Upper lobe of left lung (tissue), 6 donors: ENCODE measurements at regions not wholly inside any gene's neighbourhood (a gene's known extent, or its start where the extent isn't known, plus 50 kb on each side); places are given as distances from the start of the nearest gene placed in this dataset.

ENCODE experiments used
- ATAC-seq, 2 donors: fragments of 200-7000 bp; cut with Tn5 transposase; one replicate each; pipeline ENCODE4 v1.9.1; 2022; ENCODE audit warnings: mild to moderate bottlenecking in 2 of 2, moderate library complexity in 2 of 2; ENCODE audit not compliant: low FRiP score in 2 of 2
- DNase-seq, 2 donors: peaks; one replicate each; pipeline ENCODE4 v3.0.0-alpha.2; 2019 to 2020
- H3K27ac ChIP-seq, 4 donors: fragments of 200-600 bp; sonication (generic); one replicate each; pipeline ENCODE4 v1.5.1; 2016 to 2019
- H3K27me3 ChIP-seq, 4 donors: fragments of 200-600 bp; sonication (generic); one replicate each; pipeline ENCODE4 v1.5.1; 2017 to 2019
- H3K36me3 ChIP-seq, 4 donors: fragments of 200-600 bp; sonication (generic); one replicate each; pipeline ENCODE4 v1.5.1; 2016 to 2019
- H3K4me1 ChIP-seq, 4 donors: fragments of 200-600 bp; sonication (generic); one replicate each; pipeline ENCODE4 v1.5.1; 2018 to 2019
- H3K4me3 ChIP-seq, 4 donors: fragments of 200-600 bp; sonication (generic); one replicate each; pipeline ENCODE4 v1.5.1; 2017 to 2019; ENCODE audit warnings: mild to moderate bottlenecking in 2 of 4, moderate library complexity in 1 of 4
- H3K9me3 ChIP-seq, 4 donors: fragments of 200-600 bp; sonication (generic); one replicate each; pipeline ENCODE4 v1.5.1; 2018 to 2019
- CTCF ChIP-seq, 6 experiments: fragments of 450-650 bp in 4 of 6; fragments of 200-600 bp in 2 of 6; sonication (generic) in 2 of 6; IDR thresholded peaks; one replicate each; pipeline ENCODE4 v1.5.1; 2016 to 2019; ENCODE audit warnings: antibody characterized with exemption in 6 of 6
- EP300 ChIP-seq, 4 donors: sonication (generic); formaldehyde crosslinking; IDR thresholded peaks; one replicate each; pipeline ENCODE4 v1.5.1; 2017; ENCODE audit warnings: antibody characterized with exemption in 4 of 4, control low read depth in 2 of 4
- POLR2A ChIP-seq, 4 donors: fragments of 450-650 bp; IDR thresholded peaks; one replicate each; pipeline ENCODE4 v1.5.1; 2016 to 2017; ENCODE audit warnings: antibody characterized with exemption in 4 of 4, mild to moderate bottlenecking in 2 of 4
- POLR2AphosphoS5 ChIP-seq, 2 donors: sonication (generic); formaldehyde crosslinking; IDR thresholded peaks; one replicate each; pipeline ENCODE4 v1.5.1; 2017; ENCODE audit warnings: antibody characterized with exemption in 2 of 2
- WGBS, 2 donors: methylation state at CpG; one replicate each; pipeline ENCODE4 v1.1.5; 2017 to 2018; 5-methylcytosine and 5-hydroxymethylcytosine counted together
- donor health status: DM: no; HTN: no; CAD: no; lungs with moderate emphysema.
- donor health status: DM: no; HTN: yes; CAD: no; lungs with severe emphysema.

- H3K9me3 ChIP-seq: no peaks in the 10 kb centered on the region
- WGBS, 2 donors: 35 to 48% methylated on average over 4 of the region's 4 CpGs
- TF ChIP-seq CTCF (IDR thresholded peaks at IDR 0.05) (no peak), POLR2A (IDR thresholded peaks at IDR 0.05) (no peak), POLR2AphosphoS5 (IDR thresholded peaks at IDR 0.05) (no peak)
Observed at GRCh38 chr7:89770161-89770560, 384.1 kb upstream of the STEAP1 start.

GRCh38 chr7:89771003-89771636 is 383.1 kb upstream of the STEAP1 start:
- ATAC-seq (no peak), DNase-seq (no peak)
- H3K36me3 ChIP-seq: no peaks in the 10 kb centered on the region
- H3K27me3 ChIP-seq: no peaks in the 10 kb centered on the region
- WGBS, 2 donors: 63 to 64% methylated on average over 3 of the region's 3 CpGs
- no peaks in the 10 kb centered on the region for H3K4me1 ChIP-seq
- TF ChIP-seq EP300 (IDR thresholded peaks at IDR 0.05) (no peak), POLR2AphosphoS5 (IDR thresholded peaks at IDR 0.05) (no peak), CTCF (IDR thresholded peaks at IDR 0.05) (no peak)
- H3K9me3 ChIP-seq: no peaks in the 10 kb centered on the region
- no peak overlapping the region for H3K4me3 ChIP-seq
- no peak overlapping the region for H3K27ac ChIP-seq

More at GRCh38 chr7:89770161-89770560, 384.1 kb upstream of the STEAP1 start:
- H3K4me1 ChIP-seq: no peaks in the 10 kb centered on the region
- H3K27me3 ChIP-seq: no peaks in the 10 kb centered on the region
- H3K4me3 ChIP-seq: no peak overlapping the region
- ATAC-seq: no peak
- DNase-seq: no peak
- no peak overlapping the region for H3K27ac ChIP-seq
- no peaks in the 10 kb centered on the region for H3K36me3 ChIP-seq

GRCh38 chr7:89772276-89772675 is 382.0 kb upstream of the STEAP1 start:
- no peak overlapping the region for H3K4me3 ChIP-seq
- no peak for DNase-seq
- H3K27ac ChIP-seq: no peak overlapping the region
- ATAC-seq: no peak
- H3K27me3 ChIP-seq: no peaks in the 10 kb centered on the region
- TF ChIP-seq POLR2A (IDR thresholded peaks at IDR 0.05) (no peak), POLR2AphosphoS5 (IDR thresholded peaks at IDR 0.05) (no peak), EP300 (IDR thresholded peaks at IDR 0.05) (no peak), CTCF (IDR thresholded peaks at IDR 0.05) (no peak)
- H3K4me1 ChIP-seq: no peaks in the 10 kb centered on the region
- H3K9me3 ChIP-seq: no peaks in the 10 kb centered on the region
- WGBS, 2 donors: 11 to 26% methylated on average over 1 of the region's 1 CpG
- H3K36me3 ChIP-seq: no peaks in the 10 kb centered on the region

- no peaks in the 10 kb centered on the region for H3K27me3 ChIP-seq
- H3K4me1 ChIP-seq: no peaks in the 10 kb centered on the region
- WGBS, 2 donors: 88 to 90% methylated on average over 2 of the region's 2 CpGs
- no peaks in the 10 kb centered on the region for H3K36me3 ChIP-seq
- H3K27ac ChIP-seq: no peak overlapping the region
- TF ChIP-seq CTCF (IDR thresholded peaks at IDR 0.05): no peak
- no peak for TF ChIP-seq EP300 (IDR thresholded peaks at IDR 0.05)
- TF ChIP-seq POLR2A (IDR thresholded peaks at IDR 0.05): no peak
- no peak for TF ChIP-seq POLR2AphosphoS5 (IDR thresholded peaks at IDR 0.05)
- ATAC-seq: no peak
- H3K9me3 ChIP-seq: no peaks in the 10 kb centered on the region
- no peak for DNase-seq
- H3K4me3 ChIP-seq: no peak overlapping the region
Observed at GRCh38 chr7:89773611-89774010, 380.7 kb upstream of the STEAP1 start.

GRCh38 chr7:89775459-89775858 is 378.8 kb upstream of the STEAP1 start:
- TF ChIP-seq EP300 (IDR thresholded peaks at IDR 0.05) (no peak), CTCF (IDR thresholded peaks at IDR 0.05) (no peak), POLR2AphosphoS5 (IDR thresholded peaks at IDR 0.05) (no peak), POLR2A (IDR thresholded peaks at IDR 0.05) (no peak)
- ATAC-seq (no peak), DNase-seq (no peak)
- no peaks in the 10 kb centered on the region for H3K9me3 ChIP-seq
- no peaks in the 10 kb centered on the region for H3K36me3 ChIP-seq
- no peaks in the 10 kb centered on the region for H3K4me1 ChIP-seq
- no peak overlapping the region for H3K27ac ChIP-seq
- no peak overlapping the region for H3K4me3 ChIP-seq
- H3K27me3 ChIP-seq: no peaks in the 10 kb centered on the region
